ENCODE measurements at regions not wholly inside any gene's neighbourhood (a gene's known extent, or its start where the extent isn't known, plus 50 kb on each side); places are given as distances from the start of the nearest gene placed in this dataset.

DNA sequence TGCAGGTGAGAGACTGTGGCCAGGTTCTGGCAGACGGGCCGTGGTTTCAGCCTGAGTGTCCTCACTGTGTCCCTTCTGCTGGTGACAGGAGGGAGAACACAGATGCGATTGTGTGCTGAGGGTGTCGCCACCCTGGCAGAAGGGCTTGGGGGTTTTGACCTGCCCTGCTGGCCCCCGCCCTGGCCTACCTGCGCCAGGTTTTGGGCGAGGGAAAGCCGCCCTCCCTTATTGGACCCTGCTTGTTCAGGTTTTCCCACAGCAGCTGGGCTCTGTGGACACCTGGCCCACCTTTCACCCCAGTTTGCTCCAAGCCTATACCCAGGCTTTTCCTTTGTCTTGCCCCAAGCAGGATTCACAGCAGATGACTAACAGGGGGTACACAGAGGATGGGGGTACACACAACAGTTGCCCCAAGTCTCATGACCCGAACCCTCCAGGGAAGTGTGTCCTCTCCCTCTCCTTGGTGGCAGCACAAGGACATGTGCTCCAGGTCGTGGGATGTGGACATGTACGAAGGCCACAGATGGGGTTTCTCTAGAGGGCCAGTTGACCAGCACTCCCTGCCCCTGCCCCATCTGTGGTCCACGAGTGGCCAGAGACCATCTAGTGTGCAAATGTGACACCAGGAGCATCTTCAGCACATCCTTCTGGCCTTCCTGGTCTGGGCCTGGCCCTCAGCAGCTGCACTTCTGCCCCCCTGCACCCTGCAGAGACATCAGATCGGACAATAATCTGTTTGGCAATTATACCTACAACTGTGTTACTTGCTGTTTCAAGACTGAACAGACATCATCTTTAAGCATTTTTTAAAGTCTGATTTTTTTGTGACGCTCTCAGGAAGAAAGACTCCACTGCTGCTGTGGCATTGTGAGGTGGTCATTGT lies 265.8 kb upstream of the IRX4 start:
- H3K9me3 ChIP-seq: no peaks in the 10 kb centered on the region
- no peak overlapping the region for H3K4me3 ChIP-seq
- DNase-seq (no peak), ATAC-seq (no peak)
- WGBS, 3 donors: 77 to 89% (median 81%) methylated on average over 14 of the region's 14 CpGs
- peaks cover 0 to 7% (median 0%) of the 10 kb centered on the region in 3 donors for H3K27me3 ChIP-seq (ENCODE audit: insufficient read depth in 3 of 3, low read length in 2 of 3)
- TF ChIP-seq, protein P1, sequence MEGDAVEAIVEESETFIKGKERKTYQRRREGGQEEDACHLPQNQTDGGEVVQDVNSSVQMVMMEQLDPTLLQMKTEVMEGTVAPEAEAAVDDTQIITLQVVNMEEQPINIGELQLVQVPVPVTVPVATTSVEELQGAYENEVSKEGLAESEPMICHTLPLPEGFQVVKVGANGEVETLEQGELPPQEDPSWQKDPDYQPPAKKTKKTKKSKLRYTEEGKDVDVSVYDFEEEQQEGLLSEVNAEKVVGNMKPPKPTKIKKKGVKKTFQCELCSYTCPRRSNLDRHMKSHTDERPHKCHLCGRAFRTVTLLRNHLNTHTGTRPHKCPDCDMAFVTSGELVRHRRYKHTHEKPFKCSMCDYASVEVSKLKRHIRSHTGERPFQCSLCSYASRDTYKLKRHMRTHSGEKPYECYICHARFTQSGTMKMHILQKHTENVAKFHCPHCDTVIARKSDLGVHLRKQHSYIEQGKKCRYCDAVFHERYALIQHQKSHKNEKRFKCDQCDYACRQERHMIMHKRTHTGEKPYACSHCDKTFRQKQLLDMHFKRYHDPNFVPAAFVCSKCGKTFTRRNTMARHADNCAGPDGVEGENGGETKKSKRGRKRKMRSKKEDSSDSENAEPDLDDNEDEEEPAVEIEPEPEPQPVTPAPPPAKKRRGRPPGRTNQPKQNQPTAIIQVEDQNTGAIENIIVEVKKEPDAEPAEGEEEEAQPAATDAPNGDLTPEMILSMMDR (IDR thresholded peaks at IDR 0.05): no peak
- H3K4me1 ChIP-seq: no peaks in the 10 kb centered on the region
- no peak overlapping the region for H3K27ac ChIP-seq
- H3K36me3 ChIP-seq (ENCODE audit: insufficient read depth in 1 of 2, low read depth in 1 of 2): no peaks in the 10 kb centered on the region
- intact Hi-C loops (cut with DNase I): no loop called here

DNA sequence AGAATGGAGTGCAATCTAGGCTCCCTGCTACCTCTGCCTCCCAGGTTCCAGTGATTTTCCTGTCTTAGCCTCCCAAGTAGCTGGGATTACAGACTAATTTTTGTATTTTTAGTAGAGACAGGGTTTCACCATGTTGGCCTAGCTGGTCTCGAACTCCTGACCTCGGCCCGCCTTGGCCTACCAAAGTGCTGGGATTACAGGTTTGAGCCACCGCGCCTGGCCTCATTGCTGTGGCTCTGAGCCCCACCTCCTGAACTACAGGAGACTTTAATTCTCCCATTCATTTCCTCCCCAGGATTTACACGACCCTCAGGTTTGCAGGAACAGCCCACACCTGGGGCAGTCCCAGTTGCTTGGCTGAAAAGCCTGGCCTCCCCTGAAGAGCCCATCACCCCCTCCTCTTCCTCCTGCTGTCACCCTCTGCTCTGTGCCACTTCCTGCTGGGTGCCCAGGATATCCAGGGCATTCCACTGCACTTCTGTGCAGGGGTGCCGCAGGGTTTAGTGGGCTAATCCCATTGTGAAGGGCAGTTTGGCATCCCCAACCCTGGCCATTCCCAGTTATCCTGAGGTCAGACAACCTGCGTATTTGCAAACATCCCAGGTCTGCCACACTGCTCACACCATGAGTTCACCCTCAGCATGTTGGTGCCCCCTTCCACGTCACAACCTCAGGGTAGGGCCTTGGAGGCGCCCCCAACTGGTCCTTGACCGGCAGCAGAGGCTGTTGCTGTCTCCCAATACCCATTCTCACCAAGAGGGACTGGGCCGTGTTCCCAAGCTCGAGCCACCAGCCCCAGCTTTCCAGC lies 265.0 kb upstream of the IRX4 start:
- H3K4me1 ChIP-seq: no peaks in the 10 kb centered on the region
- 79 to 82% (median 81%) methylated on average over 13 of the region's 13 CpGs for WGBS, 3 donors
- no peak for ATAC-seq
- no peak for DNase-seq
- intact Hi-C loops (cut with DNase I): no loop called here
- no peak overlapping the region for H3K27ac ChIP-seq
- peaks cover 0 to 7% (median 0%) of the 10 kb centered on the region in 3 donors for H3K27me3 ChIP-seq (ENCODE audit: insufficient read depth in 3 of 3, low read length in 2 of 3)
- TF ChIP-seq, protein P1 (IDR thresholded peaks at IDR 0.05): no peak
- H3K4me3 ChIP-seq: no peak overlapping the region
- H3K9me3 ChIP-seq: no peaks in the 10 kb centered on the region
- no peaks in the 10 kb centered on the region for H3K36me3 ChIP-seq (ENCODE audit: insufficient read depth in 1 of 2, low read depth in 1 of 2)

DNA sequence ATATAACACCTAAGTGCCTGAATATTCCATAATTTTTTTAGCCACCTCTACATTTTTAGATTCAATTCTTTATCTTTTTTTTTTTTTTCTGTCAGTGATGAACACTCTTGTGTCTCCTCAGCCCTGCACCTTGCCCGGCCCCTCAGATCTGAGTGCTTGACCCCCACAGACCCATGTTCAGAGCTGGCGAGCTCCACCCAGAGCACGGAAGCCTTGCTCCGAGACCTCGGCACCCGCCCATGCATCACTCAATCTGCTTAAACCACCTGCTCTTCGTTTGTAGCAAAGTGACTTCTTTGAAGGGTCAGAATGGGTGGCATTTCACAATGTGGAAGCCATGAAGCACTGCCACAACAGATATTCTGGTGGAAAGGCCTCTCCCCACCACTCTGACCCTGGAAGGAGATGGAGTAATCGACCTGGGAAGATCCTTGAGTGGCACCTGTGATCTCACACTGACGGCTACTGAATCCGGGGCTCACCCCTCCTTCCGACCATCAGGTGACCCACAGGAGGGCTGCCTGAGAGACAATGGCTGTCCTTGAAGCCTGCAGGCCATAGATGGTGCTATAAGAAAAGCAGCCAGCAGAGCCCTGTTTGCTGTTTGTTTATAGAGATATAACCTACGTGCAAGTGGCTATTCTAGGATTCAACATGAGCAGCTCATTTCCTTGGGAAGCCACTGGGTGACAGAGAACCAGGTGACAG lies 261.1 kb upstream of the IRX4 start:
- no peaks in the 10 kb centered on the region for H3K9me3 ChIP-seq
- DNase-seq (no peak), ATAC-seq (no peak)
- no peaks in the 10 kb centered on the region for H3K36me3 ChIP-seq (ENCODE audit: insufficient read depth in 1 of 2, low read depth in 1 of 2)
- H3K4me1 ChIP-seq: no peaks in the 10 kb centered on the region
- TF ChIP-seq, protein P1 (IDR thresholded peaks at IDR 0.05): no peak
- H3K27ac ChIP-seq: no peak overlapping the region
- H3K4me3 ChIP-seq: no peak overlapping the region
- no peaks in the 10 kb centered on the region for H3K27me3 ChIP-seq (ENCODE audit: insufficient read depth in 3 of 3, low read length in 2 of 3)
- intact Hi-C loops (cut with DNase I): no loop called here
- WGBS, 3 donors: 79 to 80% (median 80%) methylated on average over 12 of the region's 12 CpGs

GRCh38 chr5:2143088-2143487 lies 260.4 kb upstream of the IRX4 start:
- no peaks in the 10 kb centered on the region for H3K27me3 ChIP-seq (ENCODE audit: insufficient read depth in 3 of 3, low read length in 2 of 3)
- 85 to 91% (median 87%) methylated on average over 11 of the region's 11 CpGs for WGBS, 3 donors

More at GRCh38 chr5:2143088-2143487, 260.4 kb upstream of the IRX4 start:
- TF ChIP-seq, protein P1 (IDR thresholded peaks at IDR 0.05): no peak
- DNase-seq (no peak), ATAC-seq (no peak)
- Histone ChIP-seq H3K27ac (no peak overlapping the region), H3K4me3 (no peak overlapping the region), H3K36me3 (ENCODE audit: insufficient read depth in 1 of 2, low read depth in 1 of 2) (no peaks in the 10 kb centered on the region), H3K9me3 (no peaks in the 10 kb centered on the region), H3K4me1 (no peaks in the 10 kb centered on the region)
- intact Hi-C loops (cut with DNase I): no loop called here
